NCI-H2171 (cell line): ENCODE measurements at regions not wholly inside any gene's neighbourhood (a gene's known extent, or its start where the extent isn't known, plus 50 kb on each side); places are given as distances from the start of the nearest gene placed in this dataset.
"Not testable (repeated sequence)": the region's sequence is repeated elsewhere in the genome, so short reads cannot be mapped to it uniquely, and the experiment has no call there.

Experiments
- DNase-seq: peaks from one replicate; lab custom pipeline; 2025; lab: John Stamatoyannopoulos, UW

DNA sequence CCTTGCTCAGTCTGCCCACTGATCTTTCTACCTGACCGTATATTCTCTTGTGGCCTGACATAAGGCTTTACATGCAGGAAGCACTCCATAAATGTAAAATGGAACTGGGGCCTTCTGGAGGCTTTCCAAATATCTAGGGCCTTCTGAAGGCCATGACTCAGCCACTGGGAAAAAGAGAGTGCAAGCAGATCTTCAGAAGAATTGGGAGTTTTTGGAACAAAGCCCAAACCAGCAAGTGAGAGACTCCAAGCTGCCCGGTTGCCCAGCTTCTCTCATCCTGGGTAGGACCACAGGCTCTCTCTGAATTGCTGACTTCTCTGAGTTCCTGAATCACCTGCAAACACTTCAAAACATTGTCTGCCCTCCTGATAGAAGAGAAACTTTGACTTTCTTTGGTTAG is 107.9 kb upstream of the BMAL1 start:
- no peak for DNase-seq

- DNase-seq: no peak
Observed at GRCh38 chr11:13174090-13174489, 103.5 kb upstream of the BMAL1 start.

DNA sequence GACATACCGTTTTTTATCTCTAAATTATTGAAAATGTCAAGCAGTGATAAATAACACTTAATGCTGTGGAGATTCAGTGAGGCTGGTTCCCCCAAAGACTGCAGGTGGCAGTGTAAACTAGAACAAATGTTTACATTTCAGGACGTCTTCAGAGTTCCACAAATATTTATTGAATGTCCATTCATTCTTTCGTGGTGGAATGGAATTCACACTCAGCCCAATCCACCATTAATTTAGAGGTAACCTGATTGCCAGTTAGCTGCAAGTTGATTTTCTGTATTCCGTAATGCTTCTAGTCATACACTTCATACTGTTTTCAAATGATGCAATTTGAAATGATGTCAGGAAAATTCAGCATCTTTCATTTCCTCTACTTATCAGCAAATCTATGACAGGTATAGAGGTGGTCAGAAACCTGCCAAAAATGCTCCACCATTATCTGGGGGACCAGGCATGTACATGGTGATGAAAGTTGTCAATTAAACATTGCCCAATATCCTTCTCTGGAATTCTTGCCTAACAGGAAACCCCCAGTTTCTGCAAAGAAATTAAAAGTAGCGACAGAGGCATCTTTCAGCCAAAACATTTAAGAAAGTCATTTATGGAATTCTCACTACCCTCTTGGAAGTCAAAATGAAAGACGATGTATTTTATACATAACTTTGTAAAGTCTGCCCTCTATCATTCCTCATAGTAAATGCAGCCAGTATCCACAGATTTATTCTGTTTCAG is 94.3 kb upstream of the BMAL1 start:
- DNase-seq: peak; percentile 8

GRCh38 chr11:13183826-13184196 is 93.8 kb upstream of the BMAL1 start:
- DNase-seq: no peak

GRCh38 chr11:13184295-13184794 is 93.2 kb upstream of the BMAL1 start:
- no peak for DNase-seq

DNA sequence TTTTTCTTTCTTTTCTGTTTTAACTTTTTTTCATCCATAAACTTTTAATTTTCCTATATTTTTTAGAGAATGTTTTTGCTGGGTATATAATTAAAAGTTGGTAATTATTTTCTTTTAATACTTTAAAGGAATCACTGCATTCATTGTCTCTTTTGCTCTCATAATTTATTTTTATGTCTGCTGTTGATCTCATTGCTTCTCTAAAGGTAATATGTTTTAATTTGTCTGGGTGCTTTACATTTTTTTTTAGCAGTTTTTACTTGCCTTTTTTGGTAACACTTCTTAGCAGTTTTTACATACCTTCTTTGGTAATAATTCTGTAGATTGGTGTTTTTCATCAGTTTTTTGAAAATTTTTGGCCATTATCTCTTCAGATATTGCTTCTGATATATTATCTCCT is 89.4 kb upstream of the BMAL1 start:
- no peak for DNase-seq

GRCh38 chr11:13189561-13190426 is 87.8 kb upstream of the BMAL1 start:
- DNase-seq: no peak

DNA sequence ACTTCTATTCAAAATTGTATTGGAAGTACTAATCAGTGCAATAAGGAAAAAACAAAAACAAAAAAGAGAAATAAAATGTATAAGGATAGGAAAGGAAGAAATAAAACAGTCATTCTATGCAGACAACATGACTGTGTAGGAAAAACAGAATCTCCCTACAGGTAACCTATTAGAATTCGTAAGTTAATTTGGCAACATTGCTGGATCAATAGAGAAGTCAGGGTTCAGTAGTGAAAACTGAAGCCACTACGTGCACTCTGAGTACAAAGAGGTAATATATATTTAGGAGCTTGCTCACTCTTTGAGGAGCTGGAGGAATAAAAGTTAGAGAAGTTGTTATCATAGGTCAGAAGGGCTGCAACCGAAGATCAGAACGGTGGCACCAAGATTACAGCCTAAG is 84.0 kb upstream of the BMAL1 start:
- DNase-seq: no peak

DNA sequence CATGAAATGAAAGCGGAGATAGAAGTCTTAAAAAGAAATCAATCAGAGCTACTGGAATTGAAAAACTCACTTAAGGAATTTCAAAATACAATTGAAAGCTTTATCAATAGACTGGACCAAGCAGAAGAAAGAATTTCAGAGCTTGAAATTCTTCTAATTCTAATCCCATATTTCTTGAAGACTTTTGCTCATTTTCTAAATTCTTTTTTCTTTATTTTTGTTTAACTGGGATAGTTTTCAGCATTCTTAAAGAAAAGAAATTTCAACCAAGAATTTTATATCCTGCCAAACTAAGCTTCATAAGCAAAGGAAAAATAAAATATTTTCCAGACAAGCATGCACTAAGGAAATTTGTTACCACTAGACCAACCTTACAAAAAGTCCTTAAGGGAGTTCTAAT is 80.2 kb upstream of the BMAL1 start:
- DNase-seq: not testable (repeated sequence)

DNA sequence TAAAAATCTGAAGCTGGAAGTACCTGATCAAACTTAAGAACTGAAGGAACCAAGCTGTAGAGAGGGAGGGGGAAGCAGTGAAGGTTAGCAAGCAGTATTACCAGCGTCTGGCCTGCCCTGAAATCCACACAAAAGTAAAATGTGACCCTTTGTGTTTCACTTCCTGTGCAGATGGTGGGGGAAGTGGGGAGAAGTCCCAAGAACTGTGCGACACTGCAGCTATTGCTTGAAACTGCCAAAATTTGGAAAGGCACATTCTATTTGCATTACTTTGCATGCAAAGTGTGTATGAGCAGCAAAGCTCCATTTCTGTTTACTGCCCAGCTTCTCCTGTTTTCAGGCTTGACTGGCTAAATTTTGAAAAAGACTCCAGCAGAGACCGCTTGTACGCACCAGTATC is 72.1 kb upstream of the BMAL1 start:
- no peak for DNase-seq

GRCh38 chr11:13206086-13206640 is 71.4 kb upstream of the BMAL1 start:
- DNase-seq: no peak

- DNase-seq: no peak
Observed at GRCh38 chr11:13207270-13207664, 70.3 kb upstream of the BMAL1 start.

DNA sequence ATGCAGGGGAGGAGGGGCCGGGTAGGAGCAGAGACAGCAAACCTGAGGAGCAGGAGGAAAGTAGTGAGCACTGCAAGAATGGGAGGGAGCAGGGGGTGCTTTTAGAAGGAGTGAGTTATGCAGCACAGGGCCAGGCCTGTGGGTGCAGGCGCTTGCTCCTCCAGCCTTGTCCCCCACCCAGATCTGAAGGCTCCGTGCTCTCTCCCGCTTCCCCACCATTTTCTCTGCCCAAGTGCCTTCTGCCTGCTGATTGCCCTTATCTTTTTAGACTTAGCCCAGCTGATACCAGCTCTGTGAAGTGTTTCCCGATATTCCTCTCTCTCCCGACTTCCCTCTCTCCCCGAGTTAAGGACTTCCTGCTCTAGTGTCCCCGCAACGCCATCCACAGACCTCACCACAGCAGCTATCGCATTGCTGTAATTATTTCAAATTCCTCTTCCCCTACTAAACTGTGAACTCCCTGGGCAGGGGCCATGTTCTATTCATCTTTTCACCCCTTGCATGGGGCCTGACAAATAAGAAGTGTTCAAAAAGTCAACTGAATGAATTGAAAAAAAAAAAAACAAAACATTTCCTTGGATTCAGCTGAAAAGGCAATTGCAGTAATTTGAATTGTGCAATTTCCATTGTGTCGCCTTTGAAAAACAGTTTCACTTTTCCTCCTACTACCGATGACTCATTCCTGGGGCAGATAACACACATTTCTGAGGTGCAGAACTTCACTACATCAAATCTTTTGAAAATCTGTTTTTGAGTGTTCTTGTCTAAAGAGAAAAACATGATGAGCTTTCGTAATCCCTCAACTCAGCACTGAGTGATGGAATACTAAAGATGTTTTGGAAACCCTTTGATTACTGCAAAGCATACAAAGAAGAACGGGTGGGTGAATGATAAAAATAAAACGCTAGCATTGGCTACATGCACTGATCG is 69.7 kb upstream of the BMAL1 start:
- no peak for DNase-seq

- no peak for DNase-seq
Observed at GRCh38 chr11:13208921-13209320, 68.7 kb upstream of the BMAL1 start.

- DNase-seq: no peak
Observed at GRCh38 chr11:13209379-13209778, 68.2 kb upstream of the BMAL1 start.

DNA sequence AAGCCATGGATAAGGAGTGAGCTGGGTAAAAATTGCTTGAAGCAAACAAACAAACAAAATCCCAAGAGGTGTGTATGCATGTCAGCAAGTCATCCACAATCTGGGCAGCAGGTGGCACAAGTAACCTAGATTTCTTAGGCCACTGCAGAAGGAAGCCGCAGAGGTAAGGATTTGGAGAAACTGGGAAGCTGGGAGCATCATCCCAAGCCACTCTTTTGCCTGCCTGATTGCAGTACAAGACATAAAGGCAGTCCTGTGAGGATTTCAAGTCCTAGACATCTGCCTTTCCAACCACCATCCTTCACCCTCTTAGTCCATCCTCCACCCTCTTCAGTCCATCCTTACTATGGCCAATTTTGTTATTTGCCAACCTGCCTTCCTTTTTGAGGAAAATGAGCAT is 67.2 kb upstream of the BMAL1 start:
- DNase-seq: peak; percentile 23

GRCh38 chr11:13214276-13214675 is 63.3 kb upstream of the BMAL1 start:
- no peak for DNase-seq

DNA sequence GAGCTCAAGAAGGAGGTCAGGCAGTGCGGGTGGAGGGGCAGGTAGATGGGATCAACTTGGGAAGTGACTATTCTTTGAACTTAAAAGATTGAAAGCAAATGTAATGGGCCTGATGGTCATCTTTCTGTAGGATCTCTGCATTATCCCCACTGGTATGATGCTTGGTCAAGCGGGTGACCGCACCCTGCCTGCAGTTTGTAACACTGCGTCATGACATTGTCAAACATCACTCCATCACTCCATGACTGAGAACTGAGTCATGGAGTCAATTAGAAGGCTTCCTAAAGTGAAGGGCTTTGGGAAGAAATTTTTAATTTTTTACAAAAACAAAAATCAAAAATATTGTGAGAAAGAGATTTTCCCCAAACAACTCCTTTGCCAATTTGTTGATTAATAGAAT is 62.4 kb upstream of the BMAL1 start:
- DNase-seq: no peak

DNA sequence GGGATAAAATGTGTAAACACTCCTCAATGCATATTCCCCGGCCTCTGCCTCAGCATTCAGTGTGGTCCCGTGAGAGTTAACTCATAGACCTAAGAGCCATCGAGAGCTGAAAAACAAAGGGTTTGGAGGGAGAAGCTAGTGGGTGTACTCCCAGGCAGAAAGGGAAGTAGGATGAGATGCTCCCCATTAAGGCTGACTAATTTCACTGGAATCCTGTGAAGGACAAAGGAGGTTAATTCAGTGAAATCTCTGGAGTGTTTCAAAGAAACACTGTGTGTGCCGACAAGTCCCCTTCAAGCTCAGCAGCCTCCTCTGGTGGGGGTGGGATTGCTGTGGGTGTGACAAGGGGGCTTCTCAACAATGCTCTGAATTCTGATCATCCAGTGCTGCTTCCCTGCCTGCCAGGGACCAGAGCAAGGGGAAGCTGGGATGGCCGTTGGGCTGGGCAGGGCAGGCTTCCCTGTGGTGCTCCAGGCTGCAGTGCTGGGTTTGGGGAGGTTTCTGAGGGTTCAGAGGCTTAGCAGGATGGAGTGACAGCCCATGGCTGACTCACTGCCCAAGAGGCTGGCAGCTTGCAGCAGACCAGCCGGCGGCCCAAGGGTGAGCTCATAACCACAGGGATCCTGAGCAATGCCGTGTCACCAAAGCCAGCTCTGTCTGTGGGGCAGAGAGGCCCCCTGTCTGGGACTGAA is 61.4 kb upstream of the BMAL1 start:
- DNase-seq: no peak

DNA sequence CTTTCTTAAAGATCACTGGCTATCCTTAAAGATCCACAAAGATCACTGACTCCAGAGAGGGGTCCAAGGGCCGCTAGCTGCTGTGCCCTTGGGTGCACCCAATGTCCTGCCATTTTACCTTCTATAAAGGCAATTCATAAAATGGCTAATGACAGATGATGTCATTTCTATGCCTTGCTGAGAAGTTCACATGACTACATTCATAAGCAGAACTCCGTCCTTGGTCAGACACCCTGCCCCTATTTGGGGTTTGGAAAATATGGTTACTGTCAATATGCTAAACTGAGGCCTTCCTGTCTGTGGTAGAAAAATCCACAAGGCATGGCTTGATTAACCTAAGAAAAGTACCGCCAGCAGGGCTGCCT is 60.9 kb upstream of the BMAL1 start:
- no peak for DNase-seq

DNA sequence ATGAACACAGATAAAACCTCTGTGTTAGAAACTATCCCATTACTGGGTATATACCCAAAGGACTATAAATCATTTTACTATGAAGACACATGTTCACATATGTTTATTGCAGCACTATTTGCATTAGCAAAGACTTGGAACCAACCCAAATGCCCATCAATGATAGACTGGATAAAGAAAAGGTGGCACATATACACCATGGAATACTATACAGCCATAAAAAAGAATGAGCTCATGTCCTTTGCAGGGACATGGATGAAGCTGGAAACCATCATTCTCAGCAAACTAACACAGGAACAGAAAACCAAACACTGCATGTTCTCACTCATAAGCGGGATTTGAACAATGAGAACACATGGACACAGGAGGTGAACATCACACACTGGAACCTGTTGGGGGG is 58.9 kb upstream of the BMAL1 start:
- DNase-seq: not testable (repeated sequence)
